ENCODE measurements at regions not wholly inside any gene's neighbourhood (a gene's known extent, or its start where the extent isn't known, plus 50 kb on each side); places are given as distances from the start of the nearest gene placed in this dataset.
"Not testable (repeated sequence)": the region's sequence is repeated elsewhere in the genome, so short reads cannot be mapped to it uniquely, and the experiment has no call there.

DNA sequence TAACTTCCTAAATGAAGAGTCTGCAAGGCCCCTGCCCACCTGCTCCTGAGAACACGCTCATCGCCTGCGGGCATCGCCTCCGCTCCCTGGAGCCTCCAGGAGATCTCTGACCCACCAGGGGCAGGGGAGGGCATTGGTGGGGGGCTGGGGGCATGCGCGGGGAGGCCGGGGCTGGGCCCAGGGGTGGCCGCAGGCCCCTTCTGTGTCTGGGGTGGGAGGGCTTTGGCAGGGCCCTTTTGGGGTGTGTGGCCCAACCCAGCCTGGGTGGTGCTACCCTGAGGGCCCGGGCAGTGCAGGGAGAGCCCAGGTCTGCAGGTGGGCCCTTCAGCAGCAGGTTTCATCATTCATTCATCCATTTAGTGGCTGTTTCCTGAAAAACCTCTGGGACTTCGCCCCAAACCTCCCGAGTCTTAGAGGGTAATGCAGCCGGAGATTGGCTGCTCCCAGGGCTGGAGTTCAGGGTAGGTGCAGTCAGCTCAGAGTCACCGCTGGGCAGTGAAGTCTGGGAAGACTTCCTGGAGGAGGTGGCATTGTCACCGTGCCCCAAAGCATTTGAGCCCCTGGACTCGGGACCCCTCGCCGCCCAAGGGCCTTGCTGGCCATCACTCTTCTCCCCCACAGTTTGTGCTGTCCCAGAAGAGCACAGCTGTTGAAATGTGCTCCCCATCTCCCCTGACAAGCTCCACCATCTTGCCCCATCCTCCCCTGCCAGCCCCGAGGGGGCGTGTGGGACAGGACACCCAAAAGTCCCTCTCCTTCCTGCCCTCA is 255.1 kb downstream of the PARP8 start:
- Histone ChIP-seq H3K36me3 (replicated peaks; ENCODE audit: insufficient read depth, low read depth) (no peaks in the 10 kb centered on the region), H4K20me1 (ENCODE audit: insufficient read depth, poor library complexity, severe bottlenecking) (no peaks in the 10 kb centered on the region), H3K4me2 (no peak overlapping the region), H3K79me2 (no peaks in the 10 kb centered on the region), H3K4me1 (ENCODE audit: insufficient read depth) (no peaks in the 10 kb centered on the region), H3K9me3 (ENCODE audit: low read depth) (no peaks in the 10 kb centered on the region), H3K9me2 (replicated peaks; ENCODE audit: insufficient read depth) (no peaks in the 10 kb centered on the region), H2AFZ (no peak overlapping the region), H3K27me3 (no peaks in the 10 kb centered on the region), H3K4me3 (no peak overlapping the region), H3K27ac (no peak overlapping the region)
- TF ChIP-seq EZH2 (IDR thresholded peaks at IDR 0.05; ENCODE audit: borderline replicate concordance), result no peak
- TF ChIP-seq EZH2phosphoT487 (IDR thresholded peaks at IDR 0.05; ENCODE audit: low read depth, severe bottlenecking, unreplicated experiment), result no peak
- TF ChIP-seq, protein P1, sequence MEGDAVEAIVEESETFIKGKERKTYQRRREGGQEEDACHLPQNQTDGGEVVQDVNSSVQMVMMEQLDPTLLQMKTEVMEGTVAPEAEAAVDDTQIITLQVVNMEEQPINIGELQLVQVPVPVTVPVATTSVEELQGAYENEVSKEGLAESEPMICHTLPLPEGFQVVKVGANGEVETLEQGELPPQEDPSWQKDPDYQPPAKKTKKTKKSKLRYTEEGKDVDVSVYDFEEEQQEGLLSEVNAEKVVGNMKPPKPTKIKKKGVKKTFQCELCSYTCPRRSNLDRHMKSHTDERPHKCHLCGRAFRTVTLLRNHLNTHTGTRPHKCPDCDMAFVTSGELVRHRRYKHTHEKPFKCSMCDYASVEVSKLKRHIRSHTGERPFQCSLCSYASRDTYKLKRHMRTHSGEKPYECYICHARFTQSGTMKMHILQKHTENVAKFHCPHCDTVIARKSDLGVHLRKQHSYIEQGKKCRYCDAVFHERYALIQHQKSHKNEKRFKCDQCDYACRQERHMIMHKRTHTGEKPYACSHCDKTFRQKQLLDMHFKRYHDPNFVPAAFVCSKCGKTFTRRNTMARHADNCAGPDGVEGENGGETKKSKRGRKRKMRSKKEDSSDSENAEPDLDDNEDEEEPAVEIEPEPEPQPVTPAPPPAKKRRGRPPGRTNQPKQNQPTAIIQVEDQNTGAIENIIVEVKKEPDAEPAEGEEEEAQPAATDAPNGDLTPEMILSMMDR (IDR thresholded peaks at IDR 0.05; ENCODE audit: poor library complexity), result no peak
- no peak for DNase-seq (ENCODE audit: low spot score)
- 97% methylated on average over 19 of the region's 20 CpGs for WGBS (ENCODE audit: low lambda C conversion rate, missing lambda C conversion rate)

DNA sequence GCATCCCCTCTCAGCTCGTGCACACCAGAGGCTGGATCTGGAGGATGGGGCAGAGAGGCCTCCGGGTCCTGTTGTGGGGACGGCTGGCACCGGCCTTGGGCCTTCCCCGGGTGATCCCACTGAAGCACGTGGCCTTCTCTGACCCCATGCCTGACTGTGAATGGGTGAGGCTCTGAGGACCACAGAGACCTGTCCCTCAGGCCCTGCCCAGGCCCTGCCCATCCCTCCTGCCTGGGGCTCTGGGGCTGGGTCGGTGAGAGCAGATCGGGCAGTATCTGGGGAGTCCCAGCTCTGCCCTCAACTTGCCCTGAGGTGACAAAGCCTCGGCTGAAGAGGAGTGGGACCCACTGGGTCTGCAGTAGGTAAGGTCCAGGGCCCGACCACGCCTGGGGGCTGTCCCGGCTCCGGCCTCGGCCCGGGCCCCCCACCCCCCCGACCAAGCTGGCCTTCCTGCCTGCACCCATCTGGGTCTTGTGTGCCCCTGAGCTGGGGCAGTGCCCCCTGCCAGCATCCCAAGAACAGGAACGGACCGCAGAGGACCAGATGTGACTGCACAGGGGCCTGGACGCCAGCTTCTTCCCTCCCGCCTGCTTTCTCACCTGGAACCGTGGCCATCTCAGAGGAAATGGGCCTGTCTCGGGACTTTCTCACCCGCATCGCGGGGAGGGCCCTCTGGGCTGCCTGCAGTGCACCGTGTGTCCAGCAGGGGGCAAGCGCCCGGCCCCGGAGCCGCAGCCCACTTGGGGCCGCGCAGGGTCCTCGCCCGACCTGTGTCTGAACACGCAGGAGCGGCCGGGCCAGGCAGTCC is 255.9 kb downstream of the PARP8 start:
- H3K27ac ChIP-seq; H3K9me3 ChIP-seq (ENCODE audit: low read depth); H3K79me2 ChIP-seq; H3K9me2 ChIP-seq (replicated peaks; ENCODE audit: insufficient read depth); H3K27me3 ChIP-seq; H3K4me3 ChIP-seq; DNase-seq (ENCODE audit: low spot score); H4K20me1 ChIP-seq (ENCODE audit: insufficient read depth, poor library complexity, severe bottlenecking); H2AFZ ChIP-seq; H3K4me1 ChIP-seq (ENCODE audit: insufficient read depth); H3K36me3 ChIP-seq (replicated peaks; ENCODE audit: insufficient read depth, low read depth): not testable (repeated sequence)
- TF ChIP-seq, protein P1 (IDR thresholded peaks at IDR 0.05; ENCODE audit: poor library complexity), result peak; percentile 60
- WGBS (ENCODE audit: low lambda C conversion rate, missing lambda C conversion rate), result 62% methylated on average over 35 of the region's 37 CpGs
- H3K4me2 ChIP-seq, result peak overlapping the region; percentile 54

DNA sequence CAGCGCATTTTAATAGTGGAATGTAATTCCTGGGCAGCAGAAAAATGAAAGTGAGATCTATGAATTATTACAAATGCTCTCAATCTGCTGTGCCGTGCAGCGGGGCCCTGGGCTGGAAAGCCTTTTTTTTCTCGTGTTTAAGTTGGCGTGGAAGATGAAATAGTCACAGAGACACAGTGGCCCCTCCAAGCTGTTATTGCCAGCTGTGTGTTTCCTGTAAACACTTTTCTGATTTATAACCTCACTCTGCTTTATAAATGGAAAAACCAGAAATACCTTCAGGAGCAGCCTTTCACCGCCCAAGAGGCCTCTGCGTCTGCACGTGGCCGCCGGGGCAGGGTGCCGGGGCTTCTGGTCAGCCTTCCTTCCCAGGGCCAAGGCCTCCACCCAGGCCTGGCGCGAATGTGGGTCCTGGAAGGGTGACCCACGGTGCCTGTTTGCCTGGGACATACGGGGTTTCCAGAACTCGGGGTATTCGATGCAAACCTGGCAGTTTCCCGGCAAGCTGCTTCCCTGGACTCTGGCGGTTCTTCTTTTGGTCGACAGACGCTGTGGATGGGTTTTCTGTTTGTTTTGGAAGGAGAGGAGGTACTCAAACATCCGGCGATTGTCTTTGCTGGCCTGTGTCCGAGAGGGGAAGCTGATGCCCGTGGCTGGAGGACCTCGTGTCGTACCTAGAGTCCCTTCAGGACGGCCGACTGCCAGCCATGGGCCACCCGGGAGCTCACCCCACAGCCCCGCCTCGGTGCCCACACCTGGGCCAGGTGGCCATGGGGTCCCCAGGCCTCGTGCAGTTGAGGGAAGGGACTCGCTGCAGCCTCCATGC is 256.7 kb downstream of the PARP8 start:
- H3K9me2 ChIP-seq (replicated peaks; ENCODE audit: insufficient read depth), result no peaks in the 10 kb centered on the region
- no peak overlapping the region for H3K27ac ChIP-seq
- H3K27me3 ChIP-seq, result no peaks in the 10 kb centered on the region
- H3K36me3 ChIP-seq (replicated peaks; ENCODE audit: insufficient read depth, low read depth), result no peaks in the 10 kb centered on the region
- no peak for TF ChIP-seq EZH2 (IDR thresholded peaks at IDR 0.05; ENCODE audit: borderline replicate concordance)
- TF ChIP-seq, protein P1 (IDR thresholded peaks at IDR 0.05; ENCODE audit: poor library complexity), result no peak
- TF ChIP-seq EZH2phosphoT487 (IDR thresholded peaks at IDR 0.05; ENCODE audit: low read depth, severe bottlenecking, unreplicated experiment), result no peak
- H3K4me1 ChIP-seq (ENCODE audit: insufficient read depth), result no peaks in the 10 kb centered on the region
- H4K20me1 ChIP-seq (ENCODE audit: insufficient read depth, poor library complexity, severe bottlenecking), result no peaks in the 10 kb centered on the region
- no peak for DNase-seq (ENCODE audit: low spot score)
- no peak overlapping the region for H2AFZ ChIP-seq
- no peak overlapping the region for H3K4me3 ChIP-seq
- H3K4me2 ChIP-seq, result peak overlapping the region; percentile 54
- no peaks in the 10 kb centered on the region for H3K79me2 ChIP-seq
- WGBS (ENCODE audit: low lambda C conversion rate, missing lambda C conversion rate), result 93% methylated on average over 33 of the region's 34 CpGs
- H3K9me3 ChIP-seq (ENCODE audit: low read depth), result no peaks in the 10 kb centered on the region

All from hepatocyte (in vitro differentiated cells).